HFF-Myc (cell line): ENCODE measurements at regions not wholly inside any gene's neighbourhood (a gene's known extent, or its start where the extent isn't known, plus 50 kb on each side); places are given as distances from the start of the nearest gene placed in this dataset.

ENCODE experiments used
- DNase-seq: peaks from one replicate; pipeline ENCODE4 v3.0.0-alpha.2; 2011; ENCODE audit warnings: low read depth; ENCODE audit errors: extremely low read depth
- H3K4me3 ChIP-seq: replicated peaks from 2 replicates; pipeline ENCODE4 v1.5.1; 2011; ENCODE audit warnings: low read depth, mild to moderate bottlenecking, control low read depth, low read length
- TF ChIP-seq, protein P1 (sequence below): IDR thresholded peaks from 2 replicates; pipeline ENCODE4 v1.5.1; 2012; ENCODE audit warnings: mild to moderate bottlenecking, low read depth, low read length, control low read depth; ENCODE audit errors: missing control alignments

GRCh38 chr4:156672492-156673305 lies 298.9 kb downstream of the PDGFC start:
- no peak overlapping the region for H3K4me3 ChIP-seq
- TF ChIP-seq, protein P1, sequence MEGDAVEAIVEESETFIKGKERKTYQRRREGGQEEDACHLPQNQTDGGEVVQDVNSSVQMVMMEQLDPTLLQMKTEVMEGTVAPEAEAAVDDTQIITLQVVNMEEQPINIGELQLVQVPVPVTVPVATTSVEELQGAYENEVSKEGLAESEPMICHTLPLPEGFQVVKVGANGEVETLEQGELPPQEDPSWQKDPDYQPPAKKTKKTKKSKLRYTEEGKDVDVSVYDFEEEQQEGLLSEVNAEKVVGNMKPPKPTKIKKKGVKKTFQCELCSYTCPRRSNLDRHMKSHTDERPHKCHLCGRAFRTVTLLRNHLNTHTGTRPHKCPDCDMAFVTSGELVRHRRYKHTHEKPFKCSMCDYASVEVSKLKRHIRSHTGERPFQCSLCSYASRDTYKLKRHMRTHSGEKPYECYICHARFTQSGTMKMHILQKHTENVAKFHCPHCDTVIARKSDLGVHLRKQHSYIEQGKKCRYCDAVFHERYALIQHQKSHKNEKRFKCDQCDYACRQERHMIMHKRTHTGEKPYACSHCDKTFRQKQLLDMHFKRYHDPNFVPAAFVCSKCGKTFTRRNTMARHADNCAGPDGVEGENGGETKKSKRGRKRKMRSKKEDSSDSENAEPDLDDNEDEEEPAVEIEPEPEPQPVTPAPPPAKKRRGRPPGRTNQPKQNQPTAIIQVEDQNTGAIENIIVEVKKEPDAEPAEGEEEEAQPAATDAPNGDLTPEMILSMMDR: no peak
- no peak for DNase-seq

DNA sequence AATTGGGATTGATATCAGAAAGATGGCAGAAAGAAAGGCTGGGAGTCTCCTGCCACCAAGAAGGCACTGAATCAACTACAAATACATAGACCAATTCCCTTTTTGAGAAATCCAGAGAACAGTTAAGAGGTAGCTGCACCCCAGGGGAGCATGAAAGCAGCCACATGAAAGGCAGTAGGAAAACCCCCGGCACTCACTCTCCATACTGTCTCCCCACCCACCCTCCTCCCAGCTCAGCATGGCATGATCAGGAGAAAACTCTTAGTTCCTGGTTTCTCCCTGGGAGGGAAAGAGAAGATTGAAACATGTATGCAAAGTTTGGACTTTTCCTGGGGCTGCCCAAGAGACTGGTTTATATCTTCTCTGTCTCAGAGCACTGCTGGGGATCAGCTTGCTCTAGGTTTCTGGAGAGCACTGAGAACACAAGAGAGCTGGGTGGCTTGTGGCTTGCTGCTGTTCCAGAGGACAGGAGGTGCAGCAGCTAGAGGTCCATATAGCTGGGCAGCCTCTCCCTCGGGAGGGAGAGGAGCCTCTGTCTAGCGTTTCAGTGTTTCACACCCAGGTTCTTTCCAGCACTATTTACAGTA lies 305.7 kb downstream of the PDGFC start:
- TF ChIP-seq, protein P1: no peak
- H3K4me3 ChIP-seq: no peak overlapping the region
- no peak for DNase-seq

DNA sequence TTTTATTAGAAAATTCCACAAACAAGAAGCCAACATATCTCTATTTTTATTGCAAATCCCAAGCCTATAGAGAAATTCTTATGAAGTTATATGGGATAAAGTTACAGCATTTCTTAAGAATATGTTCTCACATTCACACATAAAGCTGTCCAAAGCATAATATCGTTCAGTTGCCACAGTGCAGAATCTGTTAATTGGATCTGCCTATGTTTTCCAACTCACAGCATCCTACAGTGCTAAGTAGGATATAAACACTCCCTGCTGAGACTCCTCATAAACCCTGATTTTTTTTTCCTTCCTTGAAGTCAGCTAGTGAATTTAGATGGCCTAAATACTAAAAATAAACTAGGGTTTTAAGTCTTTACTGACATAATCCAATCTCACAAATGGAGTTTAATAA lies 307.9 kb downstream of the PDGFC start:
- no peak overlapping the region for H3K4me3 ChIP-seq

DNA sequence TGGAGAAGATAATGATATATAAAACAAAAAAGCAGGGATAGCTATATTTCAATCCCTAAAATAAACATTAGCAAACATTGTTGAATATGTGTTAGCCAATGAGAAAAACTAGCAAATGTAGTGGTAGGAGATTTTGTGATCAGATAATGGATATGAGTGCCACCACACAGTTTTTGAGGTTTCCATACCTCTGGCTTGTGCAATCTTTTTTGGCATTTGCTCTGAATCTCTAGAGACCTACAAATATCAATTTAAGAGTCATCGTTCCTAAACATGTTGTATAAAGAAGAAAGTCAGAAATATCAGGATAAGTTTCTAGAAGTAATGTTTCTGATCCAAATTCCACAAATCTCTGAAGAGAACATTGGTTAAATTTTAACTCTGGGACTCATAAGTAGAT lies 308.7 kb downstream of the PDGFC start:
- no peak overlapping the region for H3K4me3 ChIP-seq
- no peak for DNase-seq
- TF ChIP-seq, protein P1: no peak

More for the DNA sequence above, 307.9 kb downstream of the PDGFC start:
- TF ChIP-seq, protein P1: no peak
- DNase-seq: no peak

- H3K4me3 ChIP-seq: no peak overlapping the region
- TF ChIP-seq, protein P1: no peak
- no peak for DNase-seq
These were observed 310.0 kb downstream of the PDGFC start for GRCh38 chr4:156661555-156661954.

DNA sequence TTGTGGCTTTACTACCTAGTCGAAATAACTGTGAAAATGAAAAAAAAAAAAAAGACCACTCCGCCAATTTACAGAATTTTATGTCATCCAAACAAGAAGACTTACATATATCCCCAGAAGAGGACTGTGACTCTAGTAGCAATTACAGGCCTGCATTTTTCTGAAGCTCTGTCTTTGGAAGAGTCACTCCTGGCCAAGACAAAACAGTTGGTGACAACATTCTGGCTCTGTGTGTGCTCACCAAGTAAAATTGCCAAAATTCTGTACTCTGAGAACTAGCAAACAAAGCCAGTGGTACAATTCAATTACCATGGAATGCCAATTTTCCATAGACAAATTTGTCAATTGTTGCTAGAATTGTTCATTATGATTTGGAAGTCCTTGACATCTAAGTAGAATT lies 311.1 kb downstream of the PDGFC start:
- TF ChIP-seq, protein P1: no peak
- DNase-seq: no peak
- no peak overlapping the region for H3K4me3 ChIP-seq
